Left renal pelvis (tissue), 4 donors: ENCODE measurements at regions not wholly inside any gene's neighbourhood (a gene's known extent, or its start where the extent isn't known, plus 50 kb on each side); places are given as distances from the start of the nearest gene placed in this dataset.

ENCODE experiments used
- DNase-seq, 4 donors: peaks; one replicate each; pipeline ENCODE4 v3.0.0-alpha.2; 2013; ENCODE audit warnings: low read depth in 4 of 4, low spot score in 3 of 4

- DNase-seq: no peak
Observed at GRCh38 chr18:78767648-78768071, 212.0 kb upstream of the SALL3 start.

DNA sequence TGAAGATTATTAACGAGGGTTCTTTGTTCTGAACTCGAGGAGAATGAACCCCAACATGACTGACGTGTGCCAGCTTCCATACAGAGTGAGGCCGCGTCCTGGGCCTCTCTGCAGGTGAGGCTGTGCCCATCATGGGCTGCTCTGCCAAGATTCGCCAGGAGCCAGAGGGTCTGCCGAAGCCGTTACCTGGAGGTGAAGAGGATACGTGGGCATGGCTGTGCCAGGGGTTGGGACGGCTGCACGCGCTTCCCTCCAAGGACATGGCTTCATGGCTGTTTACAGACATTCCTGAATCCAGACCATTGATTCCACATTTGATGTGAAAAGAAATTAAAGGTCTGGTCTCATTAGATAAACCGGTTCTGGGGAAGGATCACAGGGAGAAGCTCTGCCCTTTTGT is 211.4 kb upstream of the SALL3 start:
- DNase-seq: no peak

GRCh38 chr18:78768656-78769501 is 210.7 kb upstream of the SALL3 start:
- no peak for DNase-seq

DNA sequence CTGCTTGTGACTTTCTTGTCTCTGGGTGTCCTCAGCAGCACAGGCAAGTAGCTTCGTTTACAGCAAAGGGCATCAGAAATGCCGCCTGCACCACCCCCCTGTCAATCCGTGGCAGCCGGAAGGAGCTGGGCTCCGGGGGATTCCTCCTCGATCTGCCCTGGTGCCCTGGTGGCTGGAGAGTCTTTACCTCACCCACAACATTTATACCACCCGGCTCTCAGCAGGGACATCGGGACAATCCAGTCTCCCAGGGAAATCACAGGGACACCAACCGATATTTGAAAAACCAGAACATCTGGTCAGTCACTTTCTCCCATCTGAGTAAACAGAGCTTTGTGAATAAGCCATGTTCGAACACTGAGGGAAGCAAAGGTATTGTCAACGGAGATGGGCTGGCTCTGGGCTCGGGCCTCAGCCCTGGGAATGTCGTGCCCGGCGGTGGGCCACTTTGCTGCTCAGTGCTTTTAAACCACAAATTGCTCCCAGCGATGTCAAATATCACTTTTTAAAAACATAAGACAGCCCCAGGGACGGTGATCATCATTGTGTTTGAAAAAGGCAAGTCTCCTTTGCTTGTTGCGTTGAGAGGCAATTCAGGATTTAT is 210.0 kb upstream of the SALL3 start:
- no peak for DNase-seq

DNA sequence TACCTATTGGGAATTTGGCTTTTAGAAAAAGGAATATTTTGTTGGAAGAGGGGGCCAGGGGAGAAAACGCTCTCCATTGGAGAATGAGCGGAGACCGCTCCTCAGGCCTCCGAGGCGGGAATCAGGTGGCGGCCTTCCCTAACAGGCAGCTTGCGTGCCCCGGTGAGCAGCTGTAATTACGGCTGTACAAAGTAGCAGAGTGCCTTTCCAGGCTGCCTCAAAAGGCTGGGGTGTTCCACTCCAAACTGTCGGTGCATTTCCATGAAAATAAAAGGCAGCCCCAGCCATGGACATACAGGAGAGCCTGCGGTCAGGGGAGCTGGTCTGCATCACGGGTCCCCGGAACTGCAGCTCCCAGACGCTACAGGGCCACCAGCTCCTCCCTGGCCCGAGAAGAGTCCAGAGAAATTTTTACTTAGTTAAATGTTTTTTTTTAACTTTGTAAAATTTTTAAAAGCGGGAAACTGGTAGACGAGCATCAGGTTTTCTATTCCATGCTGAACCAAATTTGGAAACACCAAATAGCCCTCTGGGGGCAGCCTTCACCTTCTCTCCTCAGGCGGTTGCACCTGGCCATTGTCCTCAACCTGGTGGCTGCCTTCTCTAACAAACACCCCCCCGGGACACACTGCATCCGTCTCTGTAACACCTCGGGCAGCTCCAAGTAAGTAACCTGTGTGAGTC is 209.3 kb upstream of the SALL3 start:
- DNase-seq: no peak

GRCh38 chr18:78770823-78771139 is 208.8 kb upstream of the SALL3 start:
- no peak for DNase-seq

GRCh38 chr18:78771496-78772359 is 207.9 kb upstream of the SALL3 start:
- no peak for DNase-seq

DNA sequence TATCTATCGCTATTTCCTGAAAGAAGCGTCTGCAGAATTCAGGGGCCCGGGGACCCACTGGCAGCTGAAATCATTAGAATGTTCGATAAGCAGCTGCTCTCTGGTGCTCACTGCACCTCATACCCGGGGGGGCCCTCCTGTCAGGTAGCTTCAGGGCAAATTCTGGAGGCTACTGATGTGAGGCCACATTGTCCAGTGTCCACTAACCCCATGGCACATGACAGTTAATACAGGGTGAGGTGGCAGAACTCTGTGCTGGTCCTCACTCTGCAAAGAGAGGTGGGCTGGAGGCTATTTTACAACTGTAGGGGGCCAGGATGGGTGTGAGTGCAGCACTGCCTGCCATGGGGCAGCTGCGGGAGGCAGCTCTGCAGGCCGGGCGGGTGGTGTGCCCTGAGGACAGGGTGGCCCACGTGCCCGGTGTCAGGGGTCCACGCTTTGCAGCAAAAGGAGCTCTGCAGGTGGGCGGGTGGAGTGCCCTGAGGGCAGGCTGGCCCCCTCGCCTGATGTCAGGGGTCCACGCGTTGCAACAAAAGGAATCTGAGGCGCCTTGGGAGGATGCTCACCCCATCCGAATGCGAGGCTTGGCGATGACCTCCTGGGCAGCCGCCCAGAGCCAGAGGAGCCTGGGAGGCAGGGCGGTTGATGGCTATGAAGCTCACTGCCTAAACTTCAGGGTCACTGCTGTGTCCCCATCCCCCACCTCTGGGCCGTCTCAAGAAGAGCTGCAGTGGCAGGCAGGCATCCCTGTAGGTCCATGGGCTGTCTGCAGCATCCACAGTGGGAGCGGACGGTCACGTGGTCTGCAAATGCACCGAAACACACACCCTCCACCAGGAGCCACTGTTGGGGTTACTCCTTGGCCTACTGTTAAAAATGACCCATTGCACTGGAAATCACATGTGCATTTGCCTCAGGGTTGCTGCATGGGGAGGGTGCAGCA is 207.0 kb upstream of the SALL3 start:
- DNase-seq: no peak

- no peak for DNase-seq
Observed at GRCh38 chr18:78773303-78773755, 206.3 kb upstream of the SALL3 start.

GRCh38 chr18:78773819-78774218 is 205.8 kb upstream of the SALL3 start:
- no peak for DNase-seq

DNA sequence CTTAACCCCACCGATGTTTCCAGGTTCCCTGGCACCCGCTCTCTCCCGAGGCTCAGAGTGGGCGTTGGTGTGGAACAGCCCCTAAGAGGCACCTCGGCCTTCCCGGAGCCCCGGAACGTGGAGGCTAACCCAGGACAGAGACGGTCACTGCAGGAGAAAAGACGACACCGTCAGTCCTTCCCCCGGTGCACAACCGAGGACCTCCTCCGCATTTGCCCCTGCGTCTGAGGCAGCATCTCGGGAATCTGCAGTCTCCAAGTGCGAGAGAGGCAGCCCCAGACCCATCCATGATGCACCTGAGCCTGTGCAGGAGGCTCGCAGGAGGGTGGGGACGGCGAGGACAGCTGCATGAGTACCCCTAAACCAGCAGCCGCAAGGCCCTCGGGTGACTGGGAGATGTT is 204.9 kb upstream of the SALL3 start:
- no peak for DNase-seq

- no peak for DNase-seq
Observed at GRCh38 chr18:78776151-78776550, 203.5 kb upstream of the SALL3 start.

DNA sequence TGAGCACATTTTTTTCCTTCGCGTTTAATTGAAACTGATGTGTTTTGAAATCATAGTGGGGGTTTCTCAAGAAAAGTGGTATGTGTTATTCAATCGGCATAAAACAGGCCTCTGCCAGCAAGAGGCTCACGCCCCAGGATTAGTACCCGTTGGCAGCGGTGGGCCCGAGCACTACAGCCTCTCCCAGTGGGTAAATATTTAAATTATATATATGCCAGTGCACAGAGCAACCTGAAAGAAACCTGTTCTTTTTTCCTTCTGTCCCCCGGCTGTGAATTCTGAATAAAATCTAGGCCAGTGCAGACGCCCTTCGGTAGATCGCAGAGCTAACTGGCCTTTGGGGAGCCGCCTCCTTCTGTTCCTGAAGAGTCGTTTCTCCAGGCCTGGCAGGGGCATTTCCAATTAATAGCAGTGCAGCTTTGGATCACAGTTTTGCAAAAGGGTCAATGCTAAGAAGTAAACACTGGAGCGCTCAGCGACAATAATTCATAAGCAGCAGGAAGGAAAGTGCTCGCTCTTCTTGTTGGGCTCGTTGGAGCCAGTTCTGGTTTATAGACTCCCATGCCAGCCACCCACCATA is 202.8 kb upstream of the SALL3 start:
- DNase-seq: no peak

DNA sequence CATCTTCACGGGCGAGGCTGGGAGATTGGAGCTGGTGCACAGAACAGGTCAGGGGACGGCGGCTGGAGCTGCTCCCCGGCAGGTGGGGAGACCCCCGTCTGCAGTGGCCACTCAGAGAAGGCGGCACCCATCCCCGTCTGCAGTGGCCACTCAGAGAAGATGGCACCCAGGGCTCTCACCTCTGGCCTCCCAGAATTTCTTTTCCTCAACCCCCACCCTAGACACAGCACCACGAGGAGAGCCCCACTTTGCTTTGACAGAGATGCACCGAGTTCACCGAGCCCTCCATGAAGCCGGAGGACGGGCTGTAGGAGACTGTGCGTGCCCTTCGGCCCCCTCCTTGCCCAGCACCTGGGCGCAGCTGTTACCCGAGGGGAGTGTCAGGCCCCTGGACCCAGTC is 201.6 kb upstream of the SALL3 start:
- no peak for DNase-seq

GRCh38 chr18:78778651-78779050 is 201.0 kb upstream of the SALL3 start:
- no peak for DNase-seq

DNA sequence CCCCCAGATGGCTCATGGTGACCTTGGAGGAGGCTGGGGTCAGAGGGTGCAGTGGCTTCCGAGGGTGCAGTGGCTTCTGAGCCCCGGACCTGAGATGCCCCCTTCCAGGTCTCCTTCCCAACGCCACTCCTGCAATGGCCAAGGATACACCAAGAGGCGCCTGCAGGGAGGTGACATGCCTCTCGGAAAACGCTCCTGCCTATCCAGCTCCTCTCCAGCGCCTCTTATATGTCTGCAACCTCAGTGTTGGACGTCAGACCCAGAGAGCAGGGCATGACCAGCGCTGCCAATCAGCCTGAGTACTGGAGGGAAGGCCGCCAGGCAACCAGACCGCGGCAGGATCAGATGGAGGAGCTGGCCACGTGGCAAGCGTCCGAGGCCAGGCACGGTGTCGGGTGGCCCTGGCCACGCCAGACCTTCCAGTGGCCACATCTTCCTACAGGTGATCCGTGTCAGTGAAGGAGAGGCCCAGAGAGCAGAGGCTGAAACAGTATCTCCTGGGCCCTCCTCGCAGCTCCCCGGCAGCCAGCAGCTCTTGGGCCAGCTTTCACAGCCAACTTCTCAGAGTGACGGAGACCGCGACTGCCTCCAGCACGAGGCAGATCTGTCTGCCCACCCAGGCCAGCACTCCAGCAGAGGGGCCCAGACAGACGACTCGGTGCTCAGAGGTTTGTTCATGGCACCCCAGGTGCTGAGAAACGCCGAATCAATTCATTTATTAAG is 199.5 kb upstream of the SALL3 start:
- no peak for DNase-seq

GRCh38 chr18:78780719-78781600 is 198.7 kb upstream of the SALL3 start:
- DNase-seq: no peak

- no peak for DNase-seq
Observed at GRCh38 chr18:78781601-78781960, 198.0 kb upstream of the SALL3 start.
